Amygdala (tissue), 56 donors: ENCODE measurements at regions not wholly inside any gene's neighbourhood (a gene's known extent, or its start where the extent isn't known, plus 50 kb on each side); places are given as distances from the start of the nearest gene placed in this dataset.

Source experiments
- DNase-seq, 56 donors: peaks; one replicate each; lab custom pipeline; 2025; lab: John Stamatoyannopoulos, UW

- no peak for DNase-seq
These were observed 76.7 kb upstream of the MTPN start for GRCh38 chr7:136053689-136054485.

DNA sequence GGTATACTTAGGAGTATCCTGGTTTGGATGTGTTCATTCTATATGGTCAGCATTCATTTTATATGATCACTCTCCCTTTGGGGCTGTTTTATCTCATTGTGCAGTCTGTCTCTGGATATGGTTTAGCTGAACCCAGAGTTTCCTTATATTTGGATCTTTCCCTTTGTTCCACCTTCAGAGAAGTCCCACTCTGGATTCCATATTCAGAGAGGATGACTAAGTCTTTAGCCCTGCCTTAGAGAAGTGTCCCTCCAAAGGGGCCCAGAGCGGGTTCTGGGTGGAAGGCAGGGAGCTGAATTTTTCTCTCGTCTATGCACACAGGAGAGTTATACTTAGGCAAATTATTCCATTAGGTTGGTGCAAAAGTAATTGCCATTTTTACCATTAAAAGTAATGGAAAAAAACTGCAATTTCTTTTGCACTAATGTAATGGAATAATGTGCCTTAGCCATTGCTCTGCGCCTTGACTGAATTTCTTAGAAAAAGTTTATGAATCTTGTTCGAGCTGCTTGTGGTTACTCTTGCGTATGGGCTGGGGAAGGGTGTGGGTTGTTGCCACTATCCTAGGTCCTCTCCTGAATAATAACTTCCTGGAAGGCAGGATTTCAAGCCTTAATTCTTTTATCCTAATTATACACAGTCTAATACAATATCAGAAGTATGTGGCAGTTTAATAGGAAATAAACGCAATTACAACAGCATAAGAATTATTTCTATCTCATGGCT is 74.2 kb upstream of the MTPN start:
- no peak for DNase-seq

- no peak for DNase-seq
These were observed 73.3 kb upstream of the MTPN start for GRCh38 chr7:136050462-136050847.

DNA sequence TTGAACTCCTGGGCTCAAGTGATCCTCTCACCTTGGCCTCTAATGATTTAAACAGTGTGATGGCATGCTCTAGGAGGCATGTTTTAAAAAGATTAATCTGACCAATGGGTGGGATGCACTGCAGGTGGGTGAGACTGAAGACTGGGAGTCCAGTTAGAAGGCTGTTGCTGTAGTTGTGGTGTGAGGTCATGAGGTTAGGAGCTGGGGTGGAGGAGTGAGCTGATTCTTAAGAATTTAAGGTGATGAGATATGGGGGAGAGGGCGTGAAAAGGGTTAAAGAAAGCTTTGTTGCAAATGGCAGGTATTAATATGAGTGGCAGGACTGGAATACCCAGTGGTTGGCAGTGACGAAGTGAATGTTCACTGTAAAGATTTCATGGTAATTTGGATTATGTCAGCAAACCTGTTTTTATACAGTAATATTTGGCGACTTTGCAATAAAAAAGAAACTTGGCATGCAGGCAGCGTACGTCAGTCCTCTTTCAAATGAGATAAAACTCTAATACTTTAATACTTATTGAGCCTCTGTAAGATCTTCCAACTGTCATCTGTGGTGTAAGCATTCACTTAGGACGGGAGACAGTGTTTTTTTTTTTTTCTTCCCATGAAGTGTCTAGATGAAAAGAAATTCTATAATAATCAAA is 72.8 kb upstream of the MTPN start:
- no peak for DNase-seq

GRCh38 chr7:136049117-136049516 is 72.0 kb upstream of the MTPN start:
- DNase-seq: no peak

DNA sequence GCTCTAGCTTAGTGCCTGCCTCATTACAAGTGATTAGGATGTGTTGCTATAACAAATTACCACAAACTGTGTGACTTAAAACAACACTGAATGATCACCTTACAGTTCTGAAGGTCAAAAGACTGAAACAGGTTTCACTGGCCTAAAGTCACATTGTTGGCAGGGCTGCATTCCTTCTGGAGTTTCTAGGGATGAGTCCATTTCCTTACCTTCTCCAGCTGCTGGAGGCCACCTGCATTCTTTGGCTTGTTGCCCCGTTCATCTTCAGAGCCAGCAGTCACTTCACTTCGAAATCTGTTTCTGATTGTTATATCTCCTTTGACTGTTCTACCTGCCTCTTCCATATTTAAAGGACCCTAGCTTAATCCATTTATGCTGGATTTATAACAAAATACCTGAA is 69.4 kb upstream of the MTPN start:
- DNase-seq: no peak

GRCh38 chr7:136045992-136046391 is 68.8 kb upstream of the MTPN start:
- DNase-seq: no peak

DNA sequence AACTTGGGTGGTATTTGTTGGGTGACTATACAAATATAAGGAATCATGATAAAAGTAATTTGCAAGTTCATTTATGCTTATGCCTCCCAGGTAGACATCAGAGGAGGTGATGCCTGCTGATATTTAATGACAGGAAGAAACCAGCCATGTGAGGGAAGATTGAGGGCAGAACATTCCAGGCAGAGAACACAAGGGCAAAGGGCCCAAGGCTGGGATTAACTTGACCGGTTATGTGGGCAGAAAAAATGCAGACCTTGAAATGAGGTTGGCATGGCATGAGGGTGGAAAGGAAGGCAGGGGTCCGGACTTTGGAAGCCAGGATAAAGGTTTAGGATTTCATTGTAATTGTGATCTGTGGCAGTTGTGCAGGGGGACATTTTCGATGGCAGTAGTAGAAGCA is 68.0 kb upstream of the MTPN start:
- DNase-seq: no peak

- no peak for DNase-seq
These were observed 62.6 kb upstream of the MTPN start for GRCh38 chr7:136039577-136040345.

GRCh38 chr7:136036336-136036735 is 59.2 kb upstream of the MTPN start:
- DNase-seq: no peak

DNA sequence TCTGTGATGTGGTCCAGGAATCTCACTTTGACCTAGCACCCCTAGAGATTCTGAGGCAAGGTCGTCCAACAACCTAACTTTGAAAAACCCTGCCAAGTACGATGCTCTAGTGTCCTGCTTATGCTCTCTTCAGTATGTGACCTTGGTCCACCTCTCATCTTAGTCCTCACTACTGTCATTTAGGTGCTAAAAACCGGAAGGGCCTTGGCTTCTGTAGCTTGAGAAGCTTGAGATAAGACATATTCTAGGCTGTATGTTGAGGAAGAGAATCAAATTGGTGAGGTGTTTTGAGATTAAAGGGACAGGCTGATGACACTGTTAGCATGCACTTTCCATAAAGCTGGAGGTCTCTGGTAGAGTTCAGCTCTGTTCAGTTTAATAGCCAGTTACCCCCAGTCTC is 57.0 kb upstream of the MTPN start:
- no peak for DNase-seq

- DNase-seq: no peak
These were observed 56.4 kb upstream of the MTPN start for GRCh38 chr7:136033413-136034031.

GRCh38 chr7:136030867-136031318 is 53.7 kb upstream of the MTPN start:
- DNase-seq: no peak

GRCh38 chr7:136030330-136030729 is 53.2 kb upstream of the MTPN start:
- no peak for DNase-seq

- DNase-seq: no peak
These were observed 50.0 kb upstream of the MTPN start for GRCh38 chr7:136027160-136027559.
